GM19397 (cell line): ENCODE measurements at regions not wholly inside any gene's neighbourhood (a gene's known extent, or its start where the extent isn't known, plus 50 kb on each side); places are given as distances from the start of the nearest gene placed in this dataset.

Experiments
- ATAC-seq: cut with Tn5 transposase; IDR thresholded peaks from one replicate; pipeline ENCODE4 v1.9.1; 2021; ENCODE audit warnings: mild to moderate bottlenecking, moderate library complexity; ENCODE audit not compliant: unreplicated experiment

DNA sequence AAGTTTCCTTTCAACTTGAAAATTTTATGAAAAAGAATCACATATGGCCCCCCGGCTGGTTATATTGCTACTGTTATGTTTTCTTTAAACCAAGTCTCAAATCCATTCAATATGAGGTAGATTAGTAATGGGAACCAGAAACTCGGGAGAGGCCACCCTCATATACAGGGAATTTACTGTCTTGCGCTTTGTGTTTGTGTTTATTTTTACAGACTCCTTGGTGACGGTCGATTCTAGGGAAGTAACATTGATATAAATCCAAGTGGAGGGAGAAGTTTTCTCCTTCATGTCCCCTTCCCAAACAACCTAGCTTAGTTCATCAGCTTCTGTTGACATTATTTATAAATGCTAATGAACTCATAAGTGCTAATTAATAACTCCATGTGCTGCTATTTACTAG lies 163.5 kb upstream of the LMO4 start:
- ATAC-seq: no peak

GRCh38 chr1:87167157-87167789 lies 161.4 kb upstream of the LMO4 start:
- ATAC-seq: no peak

- no peak for ATAC-seq
Observed at GRCh38 chr1:87167848-87168525, 160.7 kb upstream of the LMO4 start.

GRCh38 chr1:87169263-87169910 lies 159.3 kb upstream of the LMO4 start:
- ATAC-seq: no peak

DNA sequence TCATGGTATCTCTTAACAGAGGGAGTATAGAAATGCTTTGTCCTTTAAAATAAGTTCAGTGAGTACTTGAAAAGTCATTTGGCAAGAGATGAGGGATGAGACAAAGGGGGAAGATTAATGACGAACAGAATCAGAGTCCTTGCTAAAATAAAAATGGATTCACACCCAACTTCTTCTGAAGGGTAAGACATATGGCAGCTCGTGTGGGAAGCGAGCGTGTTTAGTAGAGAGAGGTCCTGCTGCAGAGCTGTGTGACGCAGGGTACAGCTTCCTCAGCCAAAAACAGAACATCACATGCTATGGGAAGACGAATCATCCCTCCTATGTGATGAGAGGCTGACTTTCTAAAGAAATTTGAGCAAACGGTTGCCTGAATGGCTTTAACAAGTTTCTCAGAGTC lies 158.5 kb upstream of the LMO4 start:
- ATAC-seq: no peak

DNA sequence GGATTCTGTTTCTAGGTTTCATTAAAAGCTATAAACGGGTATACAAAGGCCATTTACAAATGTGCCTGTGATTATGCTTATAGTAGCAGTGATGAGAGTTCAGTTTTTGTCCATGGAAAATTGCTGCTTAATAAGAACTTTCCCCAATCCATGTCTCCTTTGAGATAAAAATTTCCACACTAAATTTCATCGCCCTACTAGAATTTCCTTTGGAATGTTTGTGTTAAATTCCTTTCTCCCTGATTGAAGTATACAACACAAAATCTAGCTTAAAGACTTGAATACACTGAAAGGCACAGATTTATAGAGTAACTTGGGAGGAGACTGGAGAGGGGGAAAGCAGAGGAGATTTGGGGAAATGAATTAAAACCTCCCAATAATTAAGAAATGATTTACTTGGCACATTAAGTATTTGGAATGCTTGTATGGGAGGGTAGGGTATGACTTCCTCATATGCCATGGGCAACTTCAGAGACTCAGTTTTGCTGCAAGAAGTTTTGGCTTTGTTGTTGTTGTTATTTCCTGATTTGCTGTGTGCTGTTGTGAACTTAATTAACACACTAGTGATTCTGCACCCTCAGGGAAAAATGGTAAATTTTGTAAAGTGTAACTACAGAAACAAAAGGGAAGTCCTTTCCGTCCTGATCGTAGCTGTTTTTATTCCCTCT lies 157.6 kb upstream of the LMO4 start:
- no peak for ATAC-seq

DNA sequence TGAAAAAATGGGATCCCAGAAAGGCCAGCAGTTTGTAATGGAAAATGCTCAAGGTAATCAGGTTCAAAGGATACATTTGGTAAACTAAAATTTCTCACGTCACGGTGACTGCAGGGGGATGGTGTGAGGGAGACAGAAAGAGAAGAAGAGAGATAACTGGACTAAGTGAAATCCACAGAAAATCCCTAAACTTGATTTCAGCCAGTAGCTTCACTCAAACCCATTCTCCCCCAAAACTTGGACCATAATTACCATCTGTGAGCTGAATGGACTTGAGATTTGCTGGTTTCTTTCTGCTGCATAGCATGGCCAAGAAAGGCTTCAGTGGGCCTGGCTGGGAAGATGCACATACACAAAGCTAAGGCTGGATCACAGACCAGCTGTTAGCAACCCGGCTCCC lies 155.4 kb upstream of the LMO4 start:
- ATAC-seq: no peak

DNA sequence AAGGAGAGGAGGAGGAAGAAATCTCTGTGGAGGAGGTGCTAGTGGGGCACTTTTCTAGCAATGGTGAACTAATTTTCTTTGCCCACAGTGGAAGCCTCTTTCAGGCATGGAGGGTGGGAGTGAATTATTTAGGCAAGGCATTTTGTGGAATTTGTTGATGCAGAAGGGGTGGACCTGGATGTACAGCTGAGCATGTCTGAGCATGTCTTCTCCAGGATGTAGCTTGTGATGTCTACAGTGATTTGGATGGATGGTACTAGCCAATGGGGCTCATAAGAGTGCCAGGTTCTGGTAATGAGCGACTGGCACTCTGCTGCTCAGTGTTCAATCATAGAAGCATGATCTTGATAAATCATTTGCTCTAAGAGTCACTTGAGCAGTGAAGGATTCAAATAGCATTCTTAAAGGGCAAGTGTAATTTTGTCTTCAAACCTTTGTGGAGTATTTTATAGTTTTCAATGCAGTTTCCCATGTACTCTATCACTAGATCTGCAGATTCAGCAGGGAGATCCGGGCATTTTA lies 153.9 kb upstream of the LMO4 start:
- ATAC-seq: no peak

DNA sequence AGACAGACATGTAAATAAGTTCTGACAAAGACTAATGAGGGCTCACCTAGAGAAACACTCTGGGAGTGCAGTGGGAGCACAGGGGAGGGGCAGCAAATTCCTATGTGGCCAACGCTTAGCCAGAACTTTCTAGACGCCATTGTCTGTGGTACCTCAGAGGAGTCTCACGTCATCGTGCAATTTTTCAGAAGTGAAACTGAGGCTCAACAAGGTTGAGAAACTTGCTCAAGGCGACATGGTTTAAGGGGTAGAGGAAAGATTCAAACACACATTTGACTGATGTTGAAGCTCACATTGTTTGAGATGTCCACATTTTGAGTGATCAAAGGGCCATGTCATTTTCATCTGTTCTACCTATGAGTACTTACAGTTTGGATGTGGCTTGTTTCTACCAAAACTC lies 152.6 kb upstream of the LMO4 start:
- ATAC-seq: no peak

- no peak for ATAC-seq
Observed at GRCh38 chr1:87176514-87176913, 152.2 kb upstream of the LMO4 start.

DNA sequence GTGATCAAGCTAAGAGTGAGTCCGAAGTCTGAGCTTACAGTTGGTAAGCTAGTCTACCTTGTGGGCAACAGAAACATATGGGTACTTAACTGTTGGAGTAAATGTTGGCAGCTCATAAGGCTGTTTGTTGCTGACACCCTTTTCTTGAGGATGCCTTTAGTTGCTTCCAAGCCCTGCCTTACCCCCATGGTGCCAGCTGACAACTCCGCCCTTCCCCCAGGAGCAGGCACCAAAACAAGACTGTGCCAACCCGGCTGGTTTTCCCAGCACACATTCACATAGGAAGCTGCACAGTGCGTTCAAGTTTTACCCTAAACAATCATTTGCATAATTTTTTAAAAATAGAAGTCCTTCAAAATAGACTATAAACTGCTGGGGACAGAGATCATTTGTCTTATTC lies 150.2 kb upstream of the LMO4 start:
- ATAC-seq: no peak

DNA sequence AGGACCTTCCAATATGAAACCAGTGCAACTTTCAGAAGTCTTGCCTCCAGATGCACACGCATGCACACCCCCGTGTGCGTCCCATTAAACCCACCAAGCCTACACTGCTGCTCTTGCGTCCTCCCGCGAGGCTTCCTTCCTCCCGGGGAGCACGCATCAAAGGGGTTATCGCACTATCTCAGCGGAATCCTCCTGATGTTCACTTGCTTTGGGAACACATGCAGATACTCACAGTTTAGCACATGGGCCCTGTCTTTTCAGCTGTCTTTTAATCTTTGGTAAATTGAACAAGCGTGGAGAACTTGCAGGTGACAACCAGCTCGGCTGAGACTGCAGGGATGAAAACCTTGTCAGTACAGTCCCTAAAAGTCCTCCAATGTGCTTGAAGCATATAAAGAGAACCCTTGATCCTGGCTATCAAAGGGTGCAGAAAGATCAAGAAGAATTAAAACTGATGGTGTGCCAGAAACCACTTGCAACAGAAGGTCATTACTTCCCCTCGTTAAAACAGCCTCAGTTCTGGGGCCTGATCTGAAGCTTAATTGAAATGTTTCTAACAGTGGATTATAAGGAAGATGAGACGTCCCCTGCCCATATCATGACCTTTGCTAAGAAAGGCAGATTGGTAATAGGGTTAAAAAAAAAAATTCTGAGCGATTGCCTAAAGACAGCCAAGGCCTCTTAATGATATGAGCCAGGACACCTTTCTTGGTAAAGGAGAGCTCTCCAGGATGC lies 149.4 kb upstream of the LMO4 start:
- ATAC-seq: no peak

GRCh38 chr1:87179851-87180519 lies 148.7 kb upstream of the LMO4 start:
- no peak for ATAC-seq

GRCh38 chr1:87180682-87181081 lies 148.0 kb upstream of the LMO4 start:
- ATAC-seq: no peak

DNA sequence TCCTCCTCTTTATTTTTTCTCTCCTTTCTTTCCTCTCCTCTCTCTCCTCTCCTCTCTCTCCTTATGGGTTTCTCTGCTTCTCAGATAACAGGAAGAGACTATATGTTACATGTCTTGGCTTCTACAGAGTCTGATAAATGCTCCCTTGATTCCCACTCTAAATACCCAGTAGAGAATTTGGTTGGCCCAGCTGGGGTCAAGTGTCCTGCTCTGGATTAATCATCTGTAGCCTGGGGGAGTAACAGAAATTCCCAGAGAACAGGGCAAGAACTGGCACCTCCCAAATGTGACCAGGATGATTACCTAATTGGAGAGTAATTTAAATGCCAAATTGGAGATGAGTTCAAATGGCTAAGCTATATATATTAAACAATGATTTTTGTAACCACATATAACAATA lies 146.1 kb upstream of the LMO4 start:
- no peak for ATAC-seq

DNA sequence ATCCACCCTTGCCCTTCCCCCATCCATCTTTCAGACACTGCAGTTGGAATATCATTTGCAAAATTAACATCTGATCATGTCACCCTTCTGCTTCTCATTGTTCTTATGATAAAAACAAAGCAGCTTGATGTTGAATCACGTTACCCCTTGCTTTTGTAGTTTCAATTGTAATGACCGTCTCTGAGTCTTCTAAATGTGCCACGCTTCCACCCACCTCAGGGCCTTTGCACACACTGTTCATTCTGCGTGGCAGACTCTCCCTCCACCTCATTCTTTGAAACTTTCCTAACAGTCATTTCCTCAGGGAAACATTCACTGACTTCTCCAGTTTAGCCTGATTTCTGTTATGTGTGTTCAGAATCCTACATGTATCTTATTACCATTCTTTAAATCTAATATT lies 143.6 kb upstream of the LMO4 start:
- no peak for ATAC-seq

GRCh38 chr1:87186346-87186745 lies 142.3 kb upstream of the LMO4 start:
- ATAC-seq: no peak

GRCh38 chr1:87188640-87189039 lies 140.0 kb upstream of the LMO4 start:
- ATAC-seq: no peak

DNA sequence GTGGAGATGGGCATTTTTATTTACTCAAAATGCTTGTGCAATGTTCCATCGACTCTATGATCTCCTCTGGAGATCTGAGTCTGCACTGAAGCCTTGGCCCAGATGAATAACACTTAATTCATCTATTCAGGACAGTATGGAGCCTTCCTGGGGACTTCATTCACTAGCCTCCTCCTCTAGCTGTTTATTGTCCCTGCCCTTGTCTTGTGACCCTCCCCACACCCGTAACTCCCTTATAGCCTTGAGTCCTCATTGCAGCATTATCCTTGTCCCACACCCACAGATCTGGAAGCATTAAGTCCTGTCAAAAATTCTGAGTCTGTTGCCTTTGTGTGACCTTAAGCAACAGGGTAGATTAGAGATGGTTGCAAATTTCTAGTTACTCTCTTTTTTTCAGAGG lies 138.3 kb upstream of the LMO4 start:
- no peak for ATAC-seq

DNA sequence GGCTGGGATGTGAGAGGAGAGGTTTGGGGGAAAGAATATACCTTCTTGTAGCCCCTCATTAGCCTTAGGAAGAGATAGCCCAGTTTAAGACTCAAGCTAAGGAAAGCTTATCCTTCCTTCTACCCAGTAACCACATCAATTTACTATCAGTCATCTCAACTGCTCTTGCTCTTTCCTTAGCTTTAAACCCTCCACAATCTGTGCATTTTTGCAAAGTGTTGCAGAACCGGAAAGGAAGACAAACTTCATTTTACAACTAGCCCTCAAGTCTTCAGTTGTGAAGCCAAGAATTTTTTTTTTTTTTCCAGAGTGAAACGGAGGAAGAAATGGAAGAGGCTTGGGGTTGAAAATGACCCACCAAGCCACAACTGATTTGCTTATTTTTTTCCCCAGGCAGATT lies 137.0 kb upstream of the LMO4 start:
- ATAC-seq: no peak
